GM19397 (cell line): ENCODE measurements at regions not wholly inside any gene's neighbourhood (a gene's known extent, or its start where the extent isn't known, plus 50 kb on each side); places are given as distances from the start of the nearest gene placed in this dataset.
"Not testable (repeated sequence)": the region's sequence is repeated elsewhere in the genome, so short reads cannot be mapped to it uniquely, and the experiment has no call there.

Source experiments
- ATAC-seq: cut with Tn5 transposase; IDR thresholded peaks from one replicate; pipeline ENCODE4 v1.9.1; 2021; ENCODE audit warnings: mild to moderate bottlenecking, moderate library complexity; ENCODE audit not compliant: unreplicated experiment

- no peak for ATAC-seq
These were observed 776.4 kb downstream of the GATA3 start for GRCh38 chr10:8830876-8831275.

GRCh38 chr10:8835453-8836167, 781.1 kb downstream of the GATA3 start:
- ATAC-seq: no peak

- ATAC-seq: no peak
These were observed 785.9 kb downstream of the GATA3 start for GRCh38 chr10:8840356-8840755.

- ATAC-seq: no peak
These were observed 789.7 kb downstream of the GATA3 start for GRCh38 chr10:8844141-8844540.

- ATAC-seq: no peak
These were observed 798.1 kb downstream of the GATA3 start for GRCh38 chr10:8852546-8852945.

GRCh38 chr10:8853048-8853447, 798.6 kb downstream of the GATA3 start:
- no peak for ATAC-seq

GRCh38 chr10:8868924-8869323, 814.4 kb downstream of the GATA3 start:
- ATAC-seq: not testable (repeated sequence)

- ATAC-seq: no peak
These were observed 818.8 kb downstream of the GATA3 start for GRCh38 chr10:8873310-8873709.

GRCh38 chr10:8874268-8874667, 819.8 kb downstream of the GATA3 start:
- ATAC-seq: no peak

GRCh38 chr10:8874972-8875371, 820.5 kb downstream of the GATA3 start:
- ATAC-seq: no peak

GRCh38 chr10:8876171-8876570, 821.7 kb downstream of the GATA3 start:
- no peak for ATAC-seq

- no peak for ATAC-seq
These were observed 835.0 kb downstream of the GATA3 start for GRCh38 chr10:8889538-8889937.

- no peak for ATAC-seq
These were observed 838.6 kb downstream of the GATA3 start for GRCh38 chr10:8893102-8893501.

- ATAC-seq: no peak
These were observed 839.7 kb downstream of the GATA3 start for GRCh38 chr10:8894148-8894547.

- ATAC-seq: no peak
These were observed 843.3 kb downstream of the GATA3 start for GRCh38 chr10:8897769-8898168.

- no peak for ATAC-seq
These were observed 844.4 kb downstream of the GATA3 start for GRCh38 chr10:8898745-8899330.

- no peak for ATAC-seq
These were observed 848.4 kb downstream of the GATA3 start for GRCh38 chr10:8902926-8903325.

GRCh38 chr10:8908013-8908412, 853.5 kb downstream of the GATA3 start:
- ATAC-seq: no peak

- ATAC-seq: no peak
These were observed 855.8 kb downstream of the GATA3 start for GRCh38 chr10:8910314-8910713.

- ATAC-seq: no peak
These were observed 856.5 kb downstream of the GATA3 start for GRCh38 chr10:8911032-8911431.

GRCh38 chr10:8912108-8912507, 857.6 kb downstream of the GATA3 start:
- no peak for ATAC-seq

- no peak for ATAC-seq
These were observed 859.2 kb downstream of the GATA3 start for GRCh38 chr10:8913720-8914119.

- no peak for ATAC-seq
These were observed 864.8 kb downstream of the GATA3 start for GRCh38 chr10:8919280-8919679.
